KMS-11 (cell line): ENCODE measurements at regions not wholly inside any gene's neighbourhood (a gene's known extent, or its start where the extent isn't known, plus 50 kb on each side); places are given as distances from the start of the nearest gene placed in this dataset.
"Not testable (repeated sequence)": the region's sequence is repeated elsewhere in the genome, so short reads cannot be mapped to it uniquely, and the experiment has no call there.

Experiments used
- H2AFZ ChIP-seq: fragments of 200-600 bp; sonication (generic); 2 replicates; pipeline ENCODE4 v1.6.1; 2016; ENCODE audit warnings: antibody characterized with exemption, mixed run types, low read depth
- H3K27ac ChIP-seq: fragments of 200-600 bp; sonication (generic); 2 replicates; pipeline ENCODE4 v1.6.1; 2016; ENCODE audit warnings: mild to moderate bottlenecking, mixed run types
- H3K27me3 ChIP-seq: fragments of 200-600 bp; sonication (generic); 2 replicates; pipeline ENCODE4 v1.6.1; 2017; ENCODE audit warnings: mild to moderate bottlenecking, low read depth, mixed run types, moderate library complexity; ENCODE audit not compliant: insufficient read depth
- H3K36me3 ChIP-seq: fragments of 200-600 bp; sonication (generic); 2 replicates; pipeline ENCODE4 v1.6.1; 2017; ENCODE audit warnings: mild to moderate bottlenecking, mixed run types; ENCODE audit not compliant: insufficient read depth
- H3K4me1 ChIP-seq: fragments of 200-600 bp; sonication (generic); 2 replicates; pipeline ENCODE4 v1.6.1; 2016; ENCODE audit warnings: mild to moderate bottlenecking, low read depth, mixed run types; ENCODE audit not compliant: poor library complexity, severe bottlenecking
- H3K4me2 ChIP-seq: fragments of 200-600 bp; sonication (generic); 2 replicates; pipeline ENCODE4 v1.7.0; 2016; ENCODE audit warnings: mild to moderate bottlenecking, mixed run types
- H3K4me3 ChIP-seq: fragments of 200-600 bp; sonication (generic); IDR thresholded peaks from 2 replicates; pipeline ENCODE4 v1.6.1; 2017; ENCODE audit warnings: low read depth, low read length, mixed read lengths; ENCODE audit not compliant: insufficient read depth
- H3K79me2 ChIP-seq: fragments of 200-600 bp; sonication (generic); 2 replicates; pipeline ENCODE4 v1.6.1; 2016; ENCODE audit warnings: low read depth, mixed run types; ENCODE audit not compliant: insufficient read depth
- H3K9ac ChIP-seq: fragments of 200-600 bp; sonication (generic); 2 replicates; pipeline ENCODE4 v1.6.1; 2016; ENCODE audit warnings: mild to moderate bottlenecking, mixed run types
- H4K20me1 ChIP-seq: fragments of 200-600 bp; sonication (generic); 2 replicates; pipeline ENCODE4 v1.6.1; 2016; ENCODE audit warnings: mild to moderate bottlenecking, mixed run types; ENCODE audit not compliant: insufficient read depth
- TF ChIP-seq, protein P1 (sequence below): fragments of 200-600 bp; sonication (generic); conservative IDR thresholded peaks from 2 replicates; pipeline ENCODE4 v1.6.1; 2017; ENCODE audit warnings: low read depth, mild to moderate bottlenecking, antibody characterized with exemption, low read length, moderate library complexity, mixed read lengths

DNA sequence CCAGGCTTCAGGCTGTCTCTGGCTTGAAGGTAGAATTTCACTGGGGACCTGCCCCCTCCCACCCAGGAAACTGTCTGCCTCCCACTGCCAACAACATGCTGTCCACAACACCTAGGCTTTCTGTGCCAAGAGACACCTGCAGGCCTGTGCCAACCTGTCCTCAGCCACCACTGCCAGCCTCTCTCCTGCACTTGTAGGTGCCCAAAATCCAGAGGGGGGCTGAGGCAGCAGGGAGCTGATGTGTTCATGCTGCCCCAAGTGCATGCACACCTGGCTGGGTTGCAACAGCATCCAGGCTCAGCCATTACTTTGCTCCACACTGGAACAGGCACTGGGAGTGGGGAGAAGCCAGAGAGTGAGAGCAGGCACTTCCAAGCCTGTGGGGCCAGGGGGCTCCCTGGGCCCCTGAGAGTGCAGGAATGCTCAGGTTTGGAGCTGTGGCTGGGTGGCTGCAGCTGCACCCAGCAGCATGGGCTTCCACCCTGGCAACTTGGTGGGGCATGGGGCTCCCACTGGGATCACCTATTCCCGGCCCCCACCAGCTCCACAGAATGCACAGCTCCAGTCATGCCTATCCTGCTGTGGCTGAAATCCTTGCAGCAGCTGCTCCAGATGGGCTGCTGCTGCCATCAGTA lies 218.1 kb upstream of the OBI1 start:
- H4K20me1 ChIP-seq: no peaks in the 10 kb centered on the region
- H3K4me2 ChIP-seq: no peak overlapping the region
- H3K4me3 ChIP-seq: no peak overlapping the region
- no peaks in the 10 kb centered on the region for H3K79me2 ChIP-seq
- H2AFZ ChIP-seq: no peak overlapping the region
- no peak overlapping the region for H3K9ac ChIP-seq
- no peaks in the 10 kb centered on the region for H3K27me3 ChIP-seq
- H3K27ac ChIP-seq: no peak overlapping the region
- TF ChIP-seq, protein P1, sequence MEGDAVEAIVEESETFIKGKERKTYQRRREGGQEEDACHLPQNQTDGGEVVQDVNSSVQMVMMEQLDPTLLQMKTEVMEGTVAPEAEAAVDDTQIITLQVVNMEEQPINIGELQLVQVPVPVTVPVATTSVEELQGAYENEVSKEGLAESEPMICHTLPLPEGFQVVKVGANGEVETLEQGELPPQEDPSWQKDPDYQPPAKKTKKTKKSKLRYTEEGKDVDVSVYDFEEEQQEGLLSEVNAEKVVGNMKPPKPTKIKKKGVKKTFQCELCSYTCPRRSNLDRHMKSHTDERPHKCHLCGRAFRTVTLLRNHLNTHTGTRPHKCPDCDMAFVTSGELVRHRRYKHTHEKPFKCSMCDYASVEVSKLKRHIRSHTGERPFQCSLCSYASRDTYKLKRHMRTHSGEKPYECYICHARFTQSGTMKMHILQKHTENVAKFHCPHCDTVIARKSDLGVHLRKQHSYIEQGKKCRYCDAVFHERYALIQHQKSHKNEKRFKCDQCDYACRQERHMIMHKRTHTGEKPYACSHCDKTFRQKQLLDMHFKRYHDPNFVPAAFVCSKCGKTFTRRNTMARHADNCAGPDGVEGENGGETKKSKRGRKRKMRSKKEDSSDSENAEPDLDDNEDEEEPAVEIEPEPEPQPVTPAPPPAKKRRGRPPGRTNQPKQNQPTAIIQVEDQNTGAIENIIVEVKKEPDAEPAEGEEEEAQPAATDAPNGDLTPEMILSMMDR: no peak
- no peaks in the 10 kb centered on the region for H3K4me1 ChIP-seq
- H3K36me3 ChIP-seq: no peaks in the 10 kb centered on the region

DNA sequence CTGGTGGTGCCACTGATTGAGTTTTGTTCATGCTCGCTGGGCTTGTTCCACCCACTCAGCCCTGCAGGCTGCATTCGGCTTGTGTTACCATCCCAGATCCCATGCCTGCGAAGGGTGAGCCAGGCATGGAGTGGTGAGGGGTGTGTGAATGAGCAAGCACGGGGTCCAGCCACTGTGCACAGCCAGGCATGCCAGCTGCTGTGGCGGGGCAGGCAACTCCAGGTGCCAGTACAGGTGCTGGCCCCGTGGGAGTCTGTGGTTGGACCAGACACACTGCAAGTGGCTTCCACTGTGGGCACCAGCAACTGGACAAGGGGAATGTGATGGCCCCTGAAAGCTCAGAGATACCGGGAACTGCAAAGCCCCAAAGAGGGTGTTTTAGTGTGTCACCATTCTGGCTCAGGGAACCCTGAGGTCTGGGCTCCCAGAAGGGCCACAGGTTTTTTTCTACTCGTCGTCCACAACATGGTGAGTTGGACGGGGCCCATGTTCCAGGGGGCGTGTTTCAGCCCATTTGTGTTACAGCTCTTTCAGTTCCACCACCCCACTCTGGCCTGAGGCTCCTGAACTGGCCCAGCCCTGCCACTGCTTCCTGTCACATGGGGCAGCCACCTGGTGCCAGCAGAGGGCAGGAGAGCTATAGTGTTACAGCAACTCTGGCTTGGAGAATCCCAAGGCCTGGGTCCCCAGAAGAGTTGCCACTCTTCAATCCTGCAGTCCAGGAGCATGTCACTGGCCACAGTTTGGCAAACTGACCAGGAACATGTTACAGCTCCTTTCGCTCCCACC lies 217.0 kb upstream of the OBI1 start:
- Histone ChIP-seq H3K27ac (no peak overlapping the region), H3K9ac (no peak overlapping the region), H3K4me1 (no peaks in the 10 kb centered on the region), H2AFZ (no peak overlapping the region), H4K20me1 (no peaks in the 10 kb centered on the region), H3K4me2 (no peak overlapping the region), H3K4me3 (no peak overlapping the region), H3K36me3 (no peaks in the 10 kb centered on the region), H3K79me2 (no peaks in the 10 kb centered on the region), H3K27me3 (no peaks in the 10 kb centered on the region)
- TF ChIP-seq, protein P1: no peak

DNA sequence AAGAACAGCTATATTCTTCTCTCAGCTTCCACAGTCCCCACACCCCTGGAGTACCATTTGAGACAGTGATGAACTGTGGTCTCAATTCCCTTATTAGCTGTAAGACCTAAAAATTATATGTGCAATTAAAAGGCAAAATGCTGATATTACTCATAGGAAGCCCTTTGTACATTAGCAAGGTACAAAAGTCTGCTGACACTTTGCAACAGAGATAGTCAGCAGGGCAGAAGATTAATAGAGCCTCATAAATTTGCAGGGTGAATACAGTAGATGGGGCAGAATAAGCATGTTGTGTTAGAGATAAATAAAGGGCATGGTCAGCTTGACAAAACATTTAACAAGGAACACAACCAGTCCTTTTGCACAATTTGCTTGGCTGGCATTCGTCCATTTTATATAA lies 210.0 kb upstream of the OBI1 start:
- Histone ChIP-seq H3K4me2 (no peak overlapping the region), H3K36me3 (no peaks in the 10 kb centered on the region), H3K4me3 (no peak overlapping the region), H3K4me1 (no peaks in the 10 kb centered on the region), H2AFZ (no peak overlapping the region), H3K27ac (no peak overlapping the region), H4K20me1 (no peaks in the 10 kb centered on the region), H3K9ac (no peak overlapping the region), H3K27me3 (no peaks in the 10 kb centered on the region), H3K79me2 (no peaks in the 10 kb centered on the region)
- TF ChIP-seq, protein P1: no peak

DNA sequence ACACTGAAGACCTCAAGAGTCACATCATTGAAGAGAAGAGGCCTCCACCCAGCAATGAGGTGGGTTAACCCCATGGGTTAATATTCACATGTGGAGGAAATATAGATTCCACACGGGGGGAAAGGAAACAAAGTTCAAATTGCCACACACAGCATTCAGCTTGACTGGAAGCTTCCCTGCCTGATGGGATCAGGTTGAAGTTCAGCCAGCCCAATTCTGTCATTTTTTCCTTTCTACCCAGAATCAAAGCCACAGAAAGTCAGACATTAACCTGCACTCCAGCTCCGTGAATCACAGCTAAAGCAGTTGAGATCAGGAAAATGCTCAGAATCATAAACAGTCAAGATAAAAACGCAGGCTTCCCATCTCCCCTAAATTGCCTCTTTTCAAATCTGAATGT lies 208.7 kb upstream of the OBI1 start:
- H3K9ac ChIP-seq: no peak overlapping the region
- H3K36me3 ChIP-seq: no peaks in the 10 kb centered on the region
- no peak overlapping the region for H3K4me2 ChIP-seq
- TF ChIP-seq, protein P1: no peak
- no peaks in the 10 kb centered on the region for H3K79me2 ChIP-seq
- H3K27ac ChIP-seq: no peak overlapping the region
- H3K4me1 ChIP-seq: no peaks in the 10 kb centered on the region
- H3K27me3 ChIP-seq: no peaks in the 10 kb centered on the region
- H2AFZ ChIP-seq: no peak overlapping the region
- no peaks in the 10 kb centered on the region for H4K20me1 ChIP-seq
- H3K4me3 ChIP-seq: no peak overlapping the region

DNA sequence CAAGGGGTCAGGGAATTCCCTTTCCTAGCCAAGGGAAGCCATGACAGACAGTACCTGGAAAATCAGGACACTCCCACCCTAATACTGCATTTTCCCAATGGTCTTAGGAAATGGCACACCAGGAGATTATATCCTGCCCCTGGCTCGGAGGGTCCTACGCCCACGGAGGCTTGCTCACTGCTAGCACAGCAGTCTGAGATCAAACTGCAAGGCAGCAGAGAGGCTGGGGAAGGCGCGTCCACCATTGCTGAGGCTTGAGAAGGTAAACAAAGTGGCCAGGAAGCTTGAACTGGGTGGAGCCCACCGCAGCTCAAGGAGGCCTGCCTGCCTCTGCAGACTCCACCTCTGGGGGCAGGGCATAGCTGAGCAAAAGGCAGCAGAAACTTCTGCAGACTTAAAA lies 207.1 kb upstream of the OBI1 start:
- not testable (repeated sequence) for H3K27ac ChIP-seq, H3K4me3 ChIP-seq, H3K4me1 ChIP-seq, H3K27me3 ChIP-seq, H3K9ac ChIP-seq, H3K79me2 ChIP-seq, H3K36me3 ChIP-seq, H3K4me2 ChIP-seq, H2AFZ ChIP-seq, H4K20me1 ChIP-seq
